ENCODE measurements at regions not wholly inside any gene's neighbourhood (a gene's known extent, or its start where the extent isn't known, plus 50 kb on each side); places are given as distances from the start of the nearest gene placed in this dataset.

- TF ChIP-seq SP2 (tag by site-specific recombination; IDR thresholded peaks at IDR 0.05) (no peak), ZNF404 (tag by site-specific recombination; IDR thresholded peaks at IDR 0.05) (no peak), ZBTB8A (tag by site-specific recombination; IDR thresholded peaks at IDR 0.05) (peak; percentile 42; the same call in 1 of the 2 replicates), ZNF530 (tag by site-specific recombination; IDR thresholded peaks at IDR 0.05; ENCODE audit: low read depth) (0 out of 2 replicates have a peak, but pooled peaks have one; percentile 21), MYNN (tag by site-specific recombination; IDR thresholded peaks at IDR 0.05; ENCODE audit: borderline replicate concordance) (no peak), SALL2 (tag by site-specific recombination; IDR thresholded peaks at IDR 0.05; ENCODE audit: borderline replicate concordance) (no peak), KLF17 (tag by site-specific recombination; IDR thresholded peaks at IDR 0.05) (no peak), ZFP3 (tag by site-specific recombination; IDR thresholded peaks at IDR 0.05; ENCODE audit: low read depth) (no peak), TCF7L2 (IDR thresholded peaks at IDR 0.05; ENCODE audit: borderline replicate concordance, low read depth, low read length) (no peak), KLF16 (tag by site-specific recombination; IDR thresholded peaks at IDR 0.05) (no peak), ZNF274 (IDR thresholded peaks at IDR 0.05; ENCODE audit: low read length) (no peak), ZNF274 (tag by site-specific recombination; IDR thresholded peaks at IDR 0.05; ENCODE audit: borderline replicate concordance) (no peak), REST (tag by site-specific recombination; IDR thresholded peaks at IDR 0.05) (peak; percentile 45; the same call in 1 of the 2 replicates)
- TF ChIP-seq, protein P1, sequence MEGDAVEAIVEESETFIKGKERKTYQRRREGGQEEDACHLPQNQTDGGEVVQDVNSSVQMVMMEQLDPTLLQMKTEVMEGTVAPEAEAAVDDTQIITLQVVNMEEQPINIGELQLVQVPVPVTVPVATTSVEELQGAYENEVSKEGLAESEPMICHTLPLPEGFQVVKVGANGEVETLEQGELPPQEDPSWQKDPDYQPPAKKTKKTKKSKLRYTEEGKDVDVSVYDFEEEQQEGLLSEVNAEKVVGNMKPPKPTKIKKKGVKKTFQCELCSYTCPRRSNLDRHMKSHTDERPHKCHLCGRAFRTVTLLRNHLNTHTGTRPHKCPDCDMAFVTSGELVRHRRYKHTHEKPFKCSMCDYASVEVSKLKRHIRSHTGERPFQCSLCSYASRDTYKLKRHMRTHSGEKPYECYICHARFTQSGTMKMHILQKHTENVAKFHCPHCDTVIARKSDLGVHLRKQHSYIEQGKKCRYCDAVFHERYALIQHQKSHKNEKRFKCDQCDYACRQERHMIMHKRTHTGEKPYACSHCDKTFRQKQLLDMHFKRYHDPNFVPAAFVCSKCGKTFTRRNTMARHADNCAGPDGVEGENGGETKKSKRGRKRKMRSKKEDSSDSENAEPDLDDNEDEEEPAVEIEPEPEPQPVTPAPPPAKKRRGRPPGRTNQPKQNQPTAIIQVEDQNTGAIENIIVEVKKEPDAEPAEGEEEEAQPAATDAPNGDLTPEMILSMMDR (tag by site-specific recombination; IDR thresholded peaks at IDR 0.05): no peak
- TF ChIP-seq, protein P2, sequence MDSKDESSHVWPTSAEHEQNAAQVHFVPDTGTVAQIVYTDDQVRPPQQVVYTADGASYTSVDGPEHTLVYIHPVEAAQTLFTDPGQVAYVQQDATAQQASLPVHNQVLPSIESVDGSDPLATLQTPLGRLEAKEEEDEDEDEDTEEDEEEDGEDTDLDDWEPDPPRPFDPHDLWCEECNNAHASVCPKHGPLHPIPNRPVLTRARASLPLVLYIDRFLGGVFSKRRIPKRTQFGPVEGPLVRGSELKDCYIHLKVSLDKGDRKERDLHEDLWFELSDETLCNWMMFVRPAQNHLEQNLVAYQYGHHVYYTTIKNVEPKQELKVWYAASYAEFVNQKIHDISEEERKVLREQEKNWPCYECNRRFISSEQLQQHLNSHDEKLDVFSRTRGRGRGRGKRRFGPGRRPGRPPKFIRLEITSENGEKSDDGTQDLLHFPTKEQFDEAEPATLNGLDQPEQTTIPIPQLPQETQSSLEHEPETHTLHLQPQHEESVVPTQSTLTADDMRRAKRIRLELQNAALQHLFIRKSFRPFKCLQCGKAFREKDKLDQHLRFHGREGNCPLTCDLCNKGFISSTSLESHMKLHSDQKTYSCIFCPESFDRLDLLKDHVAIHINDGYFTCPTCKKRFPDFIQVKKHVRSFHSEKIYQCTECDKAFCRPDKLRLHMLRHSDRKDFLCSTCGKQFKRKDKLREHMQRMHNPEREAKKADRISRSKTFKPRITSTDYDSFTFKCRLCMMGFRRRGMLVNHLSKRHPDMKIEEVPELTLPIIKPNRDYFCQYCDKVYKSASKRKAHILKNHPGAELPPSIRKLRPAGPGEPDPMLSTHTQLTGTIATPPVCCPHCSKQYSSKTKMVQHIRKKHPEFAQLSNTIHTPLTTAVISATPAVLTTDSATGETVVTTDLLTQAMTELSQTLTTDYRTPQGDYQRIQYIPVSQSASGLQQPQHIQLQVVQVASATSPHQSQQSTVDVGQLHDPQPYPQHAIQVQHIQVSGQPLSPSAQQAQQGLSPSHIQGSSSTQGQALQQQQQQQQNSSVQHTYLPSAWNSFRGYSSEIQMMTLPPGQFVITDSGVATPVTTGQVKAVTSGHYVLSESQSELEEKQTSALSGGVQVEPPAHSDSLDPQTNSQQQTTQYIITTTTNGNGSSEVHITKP (tag by site-specific recombination; IDR thresholded peaks at IDR 0.05): no peak
Observed at GRCh38 chr12:42020226-42020625, 124.4 kb downstream of the GXYLT1 start.

All from HEK293 (cell line).